Ishikawa (cell line): ENCODE measurements at regions not wholly inside any gene's neighbourhood (a gene's known extent, or its start where the extent isn't known, plus 50 kb on each side); places are given as distances from the start of the nearest gene placed in this dataset.

Experiments used
- CEBPB ChIP-seq: IDR thresholded peaks from 2 replicates; pipeline ENCODE4 v1.6.1; 2012
- EGR1 ChIP-seq: IDR thresholded peaks from 2 replicates; pipeline ENCODE4 v1.6.1; 2012
- TEAD4 ChIP-seq: IDR thresholded peaks from 2 replicates; pipeline ENCODE4 v1.6.1; 2012
- TF ChIP-seq, protein P1 (sequence below): IDR thresholded peaks from 2 replicates; pipeline ENCODE4 v1.6.1; 2012

DNA sequence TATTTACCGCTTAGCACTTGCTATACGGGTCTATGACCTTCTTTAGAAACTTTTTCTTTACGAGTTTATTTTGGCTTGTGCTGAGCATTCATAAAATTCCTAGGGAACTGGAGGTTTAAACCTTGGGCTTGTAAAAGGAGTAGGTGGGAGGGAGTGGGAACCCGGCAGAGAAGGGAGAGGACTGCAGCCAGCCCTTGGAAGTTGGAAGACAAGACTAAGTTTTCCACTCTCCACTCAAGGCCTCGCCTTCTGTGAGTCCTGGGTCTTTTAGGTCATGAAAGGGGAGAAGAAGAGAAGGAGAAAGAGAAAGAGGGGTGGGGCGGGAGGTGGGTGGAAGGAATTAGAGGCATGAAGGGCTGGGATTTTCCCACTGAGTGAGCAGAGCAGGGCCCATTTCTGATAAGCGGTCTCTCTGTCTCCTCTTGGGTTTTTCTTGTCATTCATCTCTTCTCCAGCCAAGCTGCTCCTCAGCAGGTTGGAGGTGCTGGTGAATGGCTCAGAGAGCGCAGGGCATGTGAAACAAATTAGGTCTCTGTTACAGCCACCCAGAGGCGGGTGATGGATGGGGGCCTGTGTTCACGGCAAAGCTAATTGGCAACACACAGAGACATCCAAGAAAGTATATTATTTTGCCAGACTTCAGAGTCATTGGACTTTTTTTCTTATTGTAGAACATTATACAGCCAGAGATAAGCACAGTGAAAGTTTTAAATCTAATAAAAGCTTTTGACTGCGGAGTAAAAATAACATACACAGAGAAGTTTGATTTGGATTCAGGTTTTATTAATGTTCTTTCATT, 247.3 kb downstream of the FOXD2 start:
- TF ChIP-seq CEBPB (no peak), TEAD4 (no peak), EGR1 (no peak)
- TF ChIP-seq, protein P1, sequence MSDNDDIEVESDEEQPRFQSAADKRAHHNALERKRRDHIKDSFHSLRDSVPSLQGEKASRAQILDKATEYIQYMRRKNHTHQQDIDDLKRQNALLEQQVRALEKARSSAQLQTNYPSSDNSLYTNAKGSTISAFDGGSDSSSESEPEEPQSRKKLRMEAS = no peak
